ENCODE measurements at regions not wholly inside any gene's neighbourhood (a gene's known extent, or its start where the extent isn't known, plus 50 kb on each side); places are given as distances from the start of the nearest gene placed in this dataset.

DNA sequence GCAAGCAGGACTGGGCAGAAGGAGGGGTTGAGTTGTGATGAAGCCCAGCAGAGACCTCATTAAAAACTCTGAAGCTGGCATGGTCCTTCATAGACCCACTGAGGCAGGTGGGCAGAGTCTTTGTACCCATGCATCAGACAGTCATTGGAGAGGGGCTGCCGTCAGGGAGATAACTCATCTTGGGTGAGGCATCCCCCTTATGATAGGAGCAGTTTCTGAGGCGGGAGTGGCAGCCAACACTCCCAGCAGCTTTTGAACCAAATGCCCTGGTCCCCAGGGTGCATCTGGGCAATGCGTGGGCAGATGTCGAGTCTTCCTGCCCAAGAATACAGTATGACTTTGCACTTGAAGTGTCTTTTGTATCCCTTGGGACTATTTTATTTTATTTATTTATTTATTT is 68.1 kb downstream of the HTR5A start:
- DNase-seq, result no peak

DNA sequence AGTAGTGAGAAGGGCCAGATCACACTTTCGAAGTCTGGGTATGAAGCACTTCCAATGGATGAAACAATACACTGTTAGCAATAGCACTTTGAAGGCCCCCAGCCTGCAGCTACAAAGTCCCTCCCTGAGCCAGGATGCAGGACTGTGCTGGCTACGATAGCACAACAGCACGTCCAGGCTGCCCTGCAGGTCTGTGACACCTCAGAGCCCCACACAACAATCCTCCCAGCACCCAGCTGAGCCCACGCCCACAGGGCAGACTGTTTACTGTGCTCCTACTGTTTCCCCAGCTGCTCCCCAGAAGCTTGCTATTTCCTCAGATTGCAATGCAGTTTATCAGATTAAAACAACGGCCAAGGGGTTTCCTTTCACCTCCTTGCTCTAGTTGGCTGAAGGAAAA is 71.4 kb downstream of the HTR5A start:
- DNase-seq, result no peak

DNA sequence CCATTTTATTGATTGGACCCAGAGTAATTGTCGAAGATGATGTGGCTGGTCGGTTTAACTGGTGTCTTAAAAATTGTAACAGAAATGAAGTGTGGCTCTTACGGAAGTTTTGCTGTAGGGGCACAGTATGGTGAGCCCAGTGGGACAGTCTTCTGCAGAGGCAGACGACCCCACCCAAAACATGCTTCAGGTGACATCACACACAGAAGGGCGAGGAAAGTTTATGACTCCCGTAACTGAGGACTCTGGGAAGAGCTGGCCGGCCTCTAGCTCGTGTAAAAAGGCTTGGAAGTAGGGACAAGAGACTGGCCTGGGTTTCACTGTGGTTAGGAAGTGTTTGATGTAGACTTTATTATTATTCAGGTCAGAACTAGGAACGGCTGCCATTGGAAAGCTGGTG is 73.3 kb downstream of the HTR5A start:
- DNase-seq, result no peak

DNA sequence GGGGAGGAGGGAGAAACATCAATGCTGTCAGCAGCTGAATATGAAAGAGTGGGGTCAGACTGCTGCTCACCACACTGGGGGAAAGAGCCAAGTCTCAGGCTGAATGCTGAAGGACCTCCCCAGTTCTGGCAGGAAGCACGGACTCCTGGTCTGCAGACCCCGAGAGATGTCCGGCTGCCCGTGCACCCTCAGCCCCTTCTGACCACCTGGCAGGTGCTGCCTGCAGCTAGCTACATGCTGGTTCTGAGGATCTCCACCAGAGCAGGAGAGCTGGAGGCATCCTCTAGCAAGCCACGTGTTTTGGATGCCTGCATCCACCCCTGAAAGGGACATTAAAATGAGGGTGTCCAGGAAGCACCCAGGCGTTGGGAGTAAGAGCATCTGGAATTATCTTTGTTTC is 74.2 kb downstream of the HTR5A start:
- no peak for DNase-seq

DNA sequence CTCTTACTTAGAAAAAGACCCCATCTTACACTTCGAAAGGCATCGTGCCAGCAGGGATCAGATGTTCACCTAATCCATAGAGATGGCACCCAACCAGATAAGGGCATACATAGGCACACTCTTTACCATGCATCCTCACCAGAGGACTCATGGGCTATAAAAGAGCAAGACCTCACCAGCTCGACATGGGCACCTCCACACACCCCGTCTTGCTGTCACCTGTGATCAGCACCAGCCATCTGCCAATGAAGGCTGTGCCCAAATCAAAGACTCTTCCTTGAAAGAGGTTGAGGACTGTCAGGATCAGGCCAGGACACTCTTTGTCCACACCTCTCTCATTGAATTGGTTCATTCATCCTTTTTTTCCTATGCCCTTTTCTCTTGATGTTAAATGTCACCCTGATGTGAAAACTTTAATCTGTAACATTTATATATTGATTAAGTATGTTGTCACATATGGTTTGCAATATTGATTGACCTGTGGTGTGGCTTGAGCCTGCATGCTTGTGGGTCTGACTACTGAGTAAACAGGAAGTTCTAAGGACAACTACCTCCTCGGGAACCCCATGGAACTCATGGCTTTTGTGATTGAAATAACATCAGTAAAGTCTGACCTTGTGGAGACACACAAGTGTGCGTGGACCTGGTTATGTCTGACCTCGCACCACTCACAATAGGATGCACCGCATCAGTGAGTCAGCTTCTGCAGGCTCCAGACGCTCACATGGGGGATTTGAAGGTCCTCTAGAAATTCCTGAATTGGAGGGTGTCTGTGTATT is 75.5 kb downstream of the HTR5A start:
- no peak for DNase-seq

DNA sequence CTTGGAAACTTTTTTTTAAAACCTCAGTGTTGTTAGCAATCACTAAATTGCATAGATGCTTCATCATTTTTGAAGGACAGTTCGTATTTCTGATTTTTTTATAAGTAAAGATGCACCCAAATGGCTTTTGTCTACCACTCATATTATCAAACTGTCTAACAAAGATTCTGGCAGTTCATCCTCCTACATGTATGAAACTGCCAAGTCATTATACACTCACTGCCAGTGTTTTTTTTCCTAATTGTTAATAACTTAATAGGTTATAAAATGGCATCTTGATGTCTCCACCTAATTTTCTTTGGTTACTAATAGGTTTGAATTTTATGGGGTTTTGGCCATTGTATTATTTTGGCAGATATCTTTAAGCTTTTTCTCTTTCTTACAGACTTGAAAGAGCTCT is 77.0 kb downstream of the HTR5A start:
- DNase-seq, result no peak

DNA sequence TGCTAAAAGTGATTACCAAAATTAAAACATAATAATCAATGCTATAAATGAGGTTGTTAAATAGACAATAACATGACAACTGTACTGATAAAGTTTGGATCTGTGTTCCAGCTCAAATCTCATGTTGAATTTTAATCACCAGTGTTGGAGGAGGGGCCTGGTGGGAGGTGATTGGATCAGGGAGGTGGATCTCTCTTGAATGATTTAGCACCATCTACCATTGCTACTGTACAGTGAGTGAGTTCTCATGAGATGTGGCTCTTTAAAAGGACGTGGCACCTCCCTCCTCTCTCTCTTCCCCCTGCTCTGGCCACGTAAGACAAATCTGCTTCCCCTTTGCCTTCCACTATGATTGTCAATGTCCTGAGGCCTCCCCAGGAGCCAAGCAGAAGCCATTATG is 77.5 kb downstream of the HTR5A start:
- no peak for DNase-seq

DNA sequence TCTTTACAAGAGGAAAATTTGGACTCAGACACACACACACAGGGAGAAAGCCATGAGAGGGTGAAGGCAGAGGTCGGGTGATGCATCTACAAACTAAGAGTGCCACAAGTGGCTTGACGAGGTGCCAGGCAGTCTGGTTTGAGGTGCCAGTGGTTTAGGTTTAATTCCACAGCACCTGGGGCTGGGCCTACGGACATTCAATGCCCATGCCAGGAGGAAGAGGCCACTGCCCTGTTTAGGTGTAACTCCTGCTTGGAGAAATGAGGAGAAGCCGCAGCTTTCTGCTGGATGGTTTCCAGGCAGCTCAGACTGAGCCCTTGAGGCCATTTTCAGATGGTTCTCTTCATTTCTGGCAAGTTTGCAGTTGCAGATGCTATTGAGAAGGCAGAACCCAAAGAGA is 83.6 kb downstream of the HTR5A start:
- DNase-seq, result no peak

DNA sequence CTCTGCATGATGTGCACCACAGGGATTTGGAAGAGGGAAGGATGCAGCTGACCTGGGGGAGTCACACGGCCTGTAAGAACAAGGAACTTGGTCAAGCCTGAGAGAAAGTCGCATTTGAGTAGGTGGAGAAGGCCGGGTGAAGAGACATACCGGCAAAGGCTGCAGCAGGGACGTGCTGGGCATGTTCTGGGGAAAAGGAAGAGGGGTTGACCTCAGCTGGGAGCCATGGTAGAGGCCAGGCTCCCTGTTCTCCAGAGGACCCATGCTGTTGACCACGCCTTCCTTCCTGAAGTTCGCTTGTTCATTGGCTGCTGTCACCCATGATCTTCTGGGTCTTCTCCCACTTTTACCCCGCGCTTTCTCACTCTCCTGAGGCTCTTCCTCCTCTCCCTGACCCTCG is 84.5 kb downstream of the HTR5A start:
- DNase-seq, result no peak

DNA sequence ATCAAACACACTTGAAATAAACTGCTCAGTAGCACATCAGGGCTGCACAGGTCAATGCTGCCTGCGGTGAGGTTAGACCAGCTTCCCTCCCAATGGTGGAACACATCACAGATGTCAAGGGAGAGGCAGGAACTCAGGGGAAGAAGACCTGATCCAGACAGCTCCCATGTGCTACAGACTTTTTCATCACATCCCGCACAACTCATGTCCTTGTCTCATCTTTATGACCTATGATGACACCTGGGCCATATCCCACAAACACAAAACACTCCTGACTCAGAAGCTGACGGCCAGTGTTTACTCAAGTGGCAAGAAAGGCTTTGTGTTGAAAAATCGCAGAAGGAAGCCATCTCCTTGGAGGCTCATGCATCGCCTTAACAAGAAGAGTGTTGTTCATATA is 91.6 kb downstream of the HTR5A start:
- no peak for DNase-seq

DNA sequence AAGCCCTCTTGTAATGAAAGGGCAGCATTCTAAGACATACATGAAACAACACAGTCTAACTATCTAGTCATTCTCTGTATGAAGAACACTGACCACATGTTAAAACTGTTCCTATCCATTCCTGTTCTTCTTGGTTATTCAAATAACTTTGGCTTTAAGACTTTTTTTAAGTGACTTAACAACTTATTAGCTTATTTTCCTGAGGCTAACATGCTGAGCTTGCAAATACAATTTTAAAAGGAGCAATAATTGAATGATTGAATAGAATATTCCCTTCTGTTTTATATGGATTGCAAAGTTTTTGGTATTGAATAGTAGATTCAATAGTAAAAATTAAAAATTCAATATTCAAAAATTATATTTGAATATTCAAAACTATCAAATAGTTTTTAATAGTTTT is 92.3 kb downstream of the HTR5A start:
- DNase-seq, result no peak

DNA sequence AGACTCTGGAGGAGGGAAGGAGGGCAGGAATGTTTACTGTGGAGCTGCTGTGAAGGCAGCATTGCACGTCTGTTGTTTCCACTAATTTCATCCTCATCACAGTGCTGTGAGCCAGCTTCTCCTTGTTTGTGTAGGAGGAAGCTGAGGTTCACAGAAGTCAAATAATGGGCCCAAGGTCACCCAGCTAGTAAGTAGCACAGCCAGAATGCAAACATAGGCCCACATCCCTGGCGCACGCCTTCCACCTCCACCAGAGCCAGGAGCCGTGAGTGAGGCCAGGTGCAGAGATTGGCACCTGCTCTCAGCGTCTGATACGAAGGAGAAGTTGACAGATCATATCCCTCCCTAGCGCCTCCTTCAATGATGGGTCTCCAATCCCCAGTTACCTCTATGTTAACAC is 93.6 kb downstream of the HTR5A start:
- DNase-seq, result no peak

DNA sequence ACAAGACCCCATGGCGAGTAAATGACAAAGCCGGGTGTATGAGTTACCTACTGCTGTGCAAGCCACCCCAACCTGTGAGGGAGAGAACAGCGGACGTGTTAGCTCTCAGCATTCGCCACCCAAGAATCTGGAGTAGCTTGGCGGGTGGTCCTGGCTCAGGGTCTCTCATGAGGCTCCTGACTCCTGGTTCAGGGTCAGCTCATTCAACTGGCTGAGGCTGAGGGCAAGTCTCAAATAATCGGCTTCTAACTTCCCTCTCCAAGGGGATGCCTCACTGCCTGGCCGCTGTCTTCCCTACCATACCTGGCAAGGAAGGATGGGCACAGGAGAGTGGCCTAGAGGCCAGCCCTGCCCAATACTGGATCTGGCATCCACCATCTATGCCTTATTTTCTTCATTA is 94.2 kb downstream of the HTR5A start:
- no peak for DNase-seq

DNA sequence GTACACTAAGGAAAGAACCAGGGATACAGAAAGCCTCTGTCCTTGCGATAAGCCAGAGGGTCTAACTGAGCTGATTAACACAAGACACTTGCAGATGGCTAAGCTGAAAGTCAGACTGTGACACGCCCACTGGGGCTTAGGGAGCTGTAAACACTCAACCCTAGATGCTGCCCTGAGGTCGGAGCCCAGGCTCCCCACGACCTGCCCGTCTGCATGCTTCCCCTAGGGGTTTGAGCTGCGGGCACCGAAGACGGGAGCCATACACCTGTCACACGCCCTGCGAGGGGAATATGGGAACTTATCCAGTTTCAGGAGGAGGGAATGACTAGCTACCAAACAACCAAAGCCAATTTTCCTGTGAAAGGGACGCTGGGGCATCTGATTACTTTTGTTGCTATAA is 96.0 kb downstream of the HTR5A start:
- no peak for DNase-seq

DNA sequence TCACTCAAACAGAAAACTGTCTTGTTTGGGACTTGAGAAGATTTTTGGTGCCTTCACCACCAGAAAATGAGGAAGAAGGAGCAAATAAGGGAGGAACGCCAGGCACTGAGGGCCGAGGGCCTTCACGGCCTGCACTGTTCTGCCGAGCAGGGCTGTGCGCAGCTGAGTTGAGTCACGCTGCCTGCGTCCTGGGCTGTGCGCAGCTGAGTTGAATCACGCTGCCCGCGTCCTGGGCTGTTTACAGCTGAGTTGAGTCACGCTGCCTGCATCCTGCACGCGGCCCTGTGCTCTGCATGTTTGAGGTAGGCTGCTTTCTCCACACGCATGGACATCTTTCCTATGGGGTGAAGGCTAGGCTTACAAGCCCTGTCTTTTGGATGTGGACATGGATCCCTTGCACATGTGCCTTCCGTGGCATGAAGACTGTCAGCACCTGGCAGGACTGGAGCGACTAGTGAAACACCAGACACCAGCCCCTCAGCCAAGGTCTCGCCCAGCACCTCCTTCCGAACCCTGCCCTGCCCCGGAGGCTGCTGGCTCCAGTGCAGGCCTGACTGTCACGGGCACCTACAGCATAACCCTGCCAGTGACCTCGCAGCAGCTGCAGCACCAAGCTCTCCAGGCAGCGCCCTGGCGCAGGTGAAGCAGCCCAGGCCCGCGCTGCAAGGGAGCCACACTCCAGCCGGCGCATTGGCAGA is 96.7 kb downstream of the HTR5A start:
- DNase-seq, result no peak

DNA sequence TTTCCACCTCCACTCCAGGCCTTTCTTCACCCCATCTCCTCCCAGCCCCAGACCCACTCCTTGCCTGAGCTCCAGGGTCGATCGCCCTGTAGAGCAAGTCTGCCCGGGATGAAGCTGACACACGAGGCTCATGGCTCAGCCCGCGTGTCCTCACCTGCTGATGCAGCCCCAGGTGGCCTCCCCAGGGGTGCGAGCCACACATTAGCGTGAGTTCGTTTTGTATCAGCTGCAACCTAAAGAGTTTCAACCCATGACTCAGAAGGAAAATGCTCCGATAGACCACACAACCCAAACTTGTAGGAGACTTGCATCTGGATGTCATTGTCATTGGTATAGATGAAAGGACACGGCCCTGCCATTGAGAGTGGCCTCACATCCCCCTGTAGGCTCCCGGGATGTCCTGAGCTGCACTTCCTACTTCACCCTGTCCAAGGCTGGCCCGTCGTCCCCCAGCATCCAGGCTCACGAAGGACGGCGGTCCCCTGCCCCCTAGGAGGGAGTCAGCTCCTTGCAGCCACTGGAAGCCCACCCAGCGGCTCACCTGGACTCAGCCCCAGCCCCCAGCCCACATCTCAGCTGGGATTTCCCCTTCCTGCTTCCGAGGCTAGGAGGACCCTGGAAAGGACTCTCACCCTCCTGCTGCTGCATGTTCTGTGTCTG is 97.7 kb downstream of the HTR5A start:
- no peak for DNase-seq

DNA sequence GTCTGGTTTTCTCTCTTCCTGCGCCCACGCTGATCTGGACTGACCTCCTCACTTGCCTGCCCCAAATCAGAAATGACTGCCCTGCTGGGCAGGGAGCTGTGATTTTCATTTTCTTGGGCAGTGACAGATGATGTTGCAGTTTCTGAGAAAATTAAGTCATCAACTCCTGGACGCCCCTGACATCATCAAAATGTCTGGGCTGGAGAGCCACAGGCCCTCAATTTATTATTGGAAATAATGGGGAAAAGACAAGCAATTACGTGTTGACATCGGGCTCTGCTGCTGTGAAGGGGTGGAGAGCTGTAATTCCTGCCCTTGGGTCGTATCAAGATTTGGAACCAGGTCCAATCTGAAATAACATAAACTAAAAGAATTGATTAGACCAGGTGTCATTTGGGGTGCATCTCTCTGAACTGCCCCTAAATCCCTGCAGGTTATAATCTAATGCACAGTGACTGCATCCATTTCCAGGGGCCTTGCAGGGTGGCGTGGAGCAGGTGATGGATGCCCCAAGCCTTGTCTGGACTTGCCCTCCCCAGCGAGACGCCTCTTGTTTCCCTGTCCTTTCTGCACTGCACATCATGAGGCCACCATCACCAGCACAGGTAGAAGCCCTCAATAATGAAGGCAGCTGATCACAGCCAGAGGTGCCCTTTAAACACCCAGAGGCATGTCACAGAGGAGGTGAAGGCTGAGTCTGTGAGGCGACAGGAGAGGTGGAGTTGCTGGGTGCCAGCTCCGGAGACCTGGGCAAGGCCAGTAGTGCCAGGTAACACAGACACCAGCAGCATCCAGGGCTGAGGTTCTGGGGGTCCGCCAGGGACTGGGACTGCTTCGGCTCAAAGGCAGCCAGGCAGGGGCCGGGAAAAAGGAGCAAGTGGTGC is 98.7 kb downstream of the HTR5A start:
- DNase-seq, result no peak

DNA sequence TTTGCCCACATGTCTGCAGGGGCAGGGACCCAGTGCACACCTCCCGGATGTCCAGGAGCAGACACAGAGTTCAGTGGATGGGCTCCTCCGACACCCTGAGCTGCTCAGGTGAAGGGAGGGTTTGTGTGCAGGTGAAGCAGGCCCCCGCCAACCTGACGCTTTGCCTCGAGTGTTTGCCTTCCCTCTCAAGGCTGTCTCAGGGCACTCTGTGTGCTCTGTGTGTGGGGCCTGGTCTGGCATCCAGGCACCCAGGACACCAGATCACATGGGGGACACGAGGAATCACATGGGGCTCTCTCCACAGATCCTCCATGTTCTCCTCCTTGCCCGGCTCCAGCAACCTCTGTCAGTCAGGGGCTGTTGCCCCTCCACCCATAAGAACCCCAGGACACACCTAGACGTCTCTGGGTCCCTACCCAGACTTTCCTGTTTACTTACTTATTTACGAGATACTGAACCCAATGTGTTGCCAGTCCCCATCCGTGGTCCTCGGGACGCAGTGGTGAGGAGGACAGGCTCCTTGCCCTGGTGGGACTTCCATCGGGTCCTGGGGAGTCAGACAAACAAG is 99.5 kb downstream of the HTR5A start:
- DNase-seq, result no peak

DNA sequence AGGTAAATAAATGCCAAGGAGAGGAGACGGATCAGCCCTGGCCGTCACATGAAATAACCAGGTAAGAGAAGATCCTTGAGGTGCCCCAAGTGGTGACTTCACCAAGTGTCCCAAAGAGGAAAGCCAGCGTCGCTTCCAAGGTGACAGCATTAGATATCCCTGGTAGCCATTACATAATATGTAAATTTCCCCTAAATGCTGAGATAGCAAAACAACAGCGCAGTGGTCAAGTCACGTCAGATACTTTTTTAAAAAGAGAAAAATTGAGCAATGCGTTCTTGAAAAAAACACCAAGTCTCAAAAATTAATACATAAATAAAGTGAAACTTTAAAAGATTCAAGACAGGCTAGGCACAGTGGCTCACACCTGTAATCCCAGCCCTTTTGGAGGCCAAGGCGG is 100.2 kb downstream of the HTR5A start:
- DNase-seq, result no peak

DNA sequence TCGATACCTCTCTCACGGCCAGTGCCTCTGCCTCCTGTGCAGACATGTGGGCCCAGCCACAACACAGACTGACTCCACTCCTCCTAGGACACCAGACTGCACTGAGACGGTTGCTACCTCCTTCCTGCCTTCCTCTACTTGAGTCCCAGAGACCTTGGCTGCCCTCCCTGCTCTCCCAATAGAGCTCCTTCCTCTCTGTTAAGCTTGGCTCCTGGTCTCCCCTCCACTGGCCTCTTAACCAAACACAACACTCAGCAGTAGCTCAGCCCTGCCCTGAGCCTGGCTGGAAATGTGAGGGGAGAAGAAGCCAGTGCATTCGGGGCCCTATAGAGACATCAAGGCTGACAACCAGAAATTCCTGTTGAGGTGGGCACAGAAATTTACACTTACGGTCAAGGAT is 102.0 kb downstream of the HTR5A start:
- DNase-seq, result no peak

DNA sequence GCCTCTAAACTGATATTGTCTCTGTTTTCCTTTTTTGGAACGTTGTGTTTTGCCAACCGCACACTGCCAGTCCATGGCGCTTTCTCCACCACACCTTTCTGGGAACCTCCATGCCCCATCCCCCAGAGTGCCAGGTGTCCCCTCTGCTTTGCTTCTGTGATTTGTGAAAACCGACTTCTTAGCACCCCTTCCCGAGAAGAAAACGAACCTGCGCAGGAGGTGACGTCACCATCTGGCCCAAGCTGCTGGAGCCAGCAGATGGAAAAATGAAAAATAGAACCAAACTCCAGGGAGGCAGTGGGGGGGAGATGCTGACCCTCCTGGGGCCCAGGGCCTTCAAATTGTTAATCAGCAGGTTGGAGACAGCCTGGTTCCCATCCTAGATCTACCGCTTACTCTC is 103.8 kb downstream of the HTR5A start:
- DNase-seq, result no peak

DNA sequence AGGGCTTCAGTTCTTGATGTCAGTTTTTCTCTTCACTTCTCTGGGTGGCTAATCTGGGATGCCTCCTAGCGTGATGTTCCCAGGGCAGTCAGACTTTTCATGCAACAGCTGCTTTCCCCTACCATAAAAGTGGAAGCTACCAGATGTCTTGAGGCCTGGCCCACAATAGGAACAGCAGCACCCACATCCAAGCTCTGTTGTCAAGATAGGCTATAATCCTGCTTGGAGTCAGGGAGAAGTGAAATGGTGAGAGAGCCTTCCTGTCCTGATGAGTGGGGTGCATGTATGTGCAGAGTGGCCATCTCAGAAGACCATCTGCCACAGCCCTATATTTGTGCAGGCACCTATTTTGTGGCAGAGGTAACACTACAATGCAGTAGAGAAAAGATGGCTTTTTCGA is 108.0 kb downstream of the HTR5A start:
- DNase-seq, result no peak

DNA sequence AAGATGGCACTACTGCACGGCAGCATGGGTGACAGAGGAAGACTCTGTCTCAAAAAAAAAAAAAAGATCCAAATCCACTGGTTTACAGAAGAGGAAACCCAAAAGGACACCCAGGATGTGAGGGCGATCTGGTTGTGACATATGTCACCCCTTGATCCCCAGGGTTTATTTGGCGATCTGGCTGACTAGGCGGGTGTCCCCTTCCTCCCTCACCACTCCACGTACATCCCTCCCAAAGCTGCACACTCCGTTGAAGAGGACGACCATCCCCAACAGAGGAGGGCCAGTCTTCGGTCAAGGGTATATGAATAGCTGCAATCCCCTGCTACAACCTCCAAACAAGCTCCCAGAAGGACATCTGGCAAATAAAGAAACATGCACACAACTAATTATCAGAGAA is 111.6 kb downstream of the HTR5A start:
- no peak for DNase-seq

All from left hindlimb (tissue), 1 donor.